GM18517 (cell line): ENCODE measurements at regions not wholly inside any gene's neighbourhood (a gene's known extent, or its start where the extent isn't known, plus 50 kb on each side); places are given as distances from the start of the nearest gene placed in this dataset.
"Not testable (repeated sequence)": the region's sequence is repeated elsewhere in the genome, so short reads cannot be mapped to it uniquely, and the experiment has no call there.

Experiments used
- ATAC-seq: cut with Tn5 transposase; IDR thresholded peaks from one replicate; pipeline ENCODE4 v1.9.1; 2021; ENCODE audit warnings: mild to moderate bottlenecking, moderate library complexity; ENCODE audit not compliant: unreplicated experiment

- no peak for ATAC-seq
These were observed 270.7 kb upstream of the SOX9 start for GRCh38 chr17:71849783-71850768.

DNA sequence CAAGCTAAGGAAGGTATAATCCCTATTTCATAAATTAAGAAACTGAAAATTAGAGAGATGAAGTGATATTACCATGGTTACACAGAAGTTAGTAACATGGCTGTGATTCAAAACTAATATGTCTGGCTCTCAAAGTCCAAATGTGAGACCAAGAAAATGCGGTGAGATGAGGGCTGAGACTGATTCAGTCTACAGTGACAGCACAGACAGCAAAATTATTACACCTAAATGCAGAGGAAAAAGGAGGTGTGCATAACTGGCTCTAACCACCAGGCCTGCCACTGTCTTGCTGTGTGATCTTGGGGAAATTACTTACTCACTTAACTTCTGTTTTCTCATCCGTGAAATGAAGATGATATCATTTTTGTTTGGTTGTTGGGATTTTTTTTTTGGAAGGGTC lies 270.0 kb upstream of the SOX9 start:
- ATAC-seq, result no peak

DNA sequence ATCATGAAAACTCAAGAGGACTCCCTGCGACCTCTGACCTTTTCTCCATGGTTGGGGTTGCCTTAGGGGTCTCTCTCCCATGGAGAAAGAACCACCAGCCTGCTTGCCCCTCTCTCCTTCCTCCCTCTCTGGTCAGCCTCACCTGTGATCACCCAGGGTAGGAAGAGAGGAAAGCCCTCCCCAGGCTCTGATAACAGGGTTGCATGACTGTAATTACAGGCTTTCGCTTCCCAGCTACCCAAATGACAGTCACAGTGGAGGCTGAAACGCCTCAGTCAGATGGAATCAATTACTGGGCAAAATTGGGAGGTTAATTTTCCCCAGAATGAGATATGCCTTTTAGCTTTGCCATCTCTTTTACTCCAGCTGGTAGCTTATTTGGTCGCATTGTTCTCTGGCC lies 265.8 kb upstream of the SOX9 start:
- no peak for ATAC-seq

- ATAC-seq, result no peak
These were observed 256.1 kb upstream of the SOX9 start for GRCh38 chr17:71864755-71865154.

- ATAC-seq, result no peak
These were observed 254.7 kb upstream of the SOX9 start for GRCh38 chr17:71866095-71866494.

- no peak for ATAC-seq
These were observed 251.5 kb upstream of the SOX9 start for GRCh38 chr17:71869293-71869692.

DNA sequence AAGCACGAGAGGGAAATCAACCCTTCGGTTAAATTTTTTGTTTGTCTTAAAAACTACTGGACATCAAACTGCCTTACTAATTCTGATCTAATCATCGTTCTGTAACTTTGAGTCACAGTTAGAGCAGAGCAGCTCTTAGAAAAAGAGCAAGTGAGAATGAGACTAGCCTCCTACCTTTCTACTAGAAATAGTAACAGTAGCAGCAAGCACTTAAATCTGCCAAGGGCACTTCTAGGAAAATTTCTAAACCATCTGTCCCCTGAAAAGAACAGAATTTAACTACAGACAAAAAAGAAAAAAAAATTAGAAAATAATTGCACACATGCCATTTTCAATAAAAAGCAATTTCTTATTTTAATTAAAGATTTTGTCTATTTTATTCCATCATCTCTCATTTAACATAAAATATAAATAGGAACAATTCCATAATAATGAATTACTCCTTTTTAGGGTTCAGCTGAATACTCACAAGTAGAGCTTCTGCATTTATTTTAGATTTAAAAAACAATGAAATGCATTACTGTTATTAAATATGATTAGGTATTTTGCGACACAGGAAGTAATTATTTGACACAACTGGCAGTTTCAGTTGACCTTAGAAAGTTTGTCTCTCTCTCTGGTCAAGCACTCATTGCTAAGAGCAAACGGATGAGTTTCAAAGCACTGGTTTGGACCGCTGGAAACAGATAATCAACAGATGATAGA lies 250.8 kb upstream of the SOX9 start:
- no peak for ATAC-seq

GRCh38 chr17:71870546-71870862 lies 250.3 kb upstream of the SOX9 start:
- no peak for ATAC-seq

DNA sequence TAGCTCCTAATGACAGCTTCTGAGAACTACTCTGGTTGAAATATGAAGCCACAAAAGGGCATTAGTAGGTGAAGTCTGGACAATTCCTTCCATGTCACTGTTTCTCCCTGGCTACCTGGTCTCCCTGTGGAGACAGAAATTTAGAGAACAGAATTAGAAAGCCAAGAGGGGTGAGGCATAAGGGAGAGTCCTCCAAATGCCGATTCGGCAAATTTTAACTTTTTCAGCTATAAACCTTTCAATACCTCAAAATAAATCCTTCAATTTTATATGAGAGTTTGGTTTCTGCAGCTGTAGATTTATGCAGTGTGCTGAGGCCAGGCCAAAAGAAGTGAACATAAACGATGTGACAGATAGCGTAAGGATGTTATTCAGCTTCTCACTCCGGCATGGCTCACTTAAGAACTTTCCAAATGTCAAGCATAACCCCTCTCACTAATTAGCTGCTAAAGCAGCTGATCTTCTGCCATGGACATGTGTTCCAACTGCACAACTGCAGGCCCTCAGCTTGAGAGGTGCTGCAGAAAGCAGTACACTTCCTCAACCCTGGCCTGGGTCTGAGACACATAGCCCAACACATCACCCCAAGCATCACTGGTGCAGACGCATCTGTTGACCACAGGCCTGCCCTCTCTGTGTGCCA lies 247.9 kb upstream of the SOX9 start:
- ATAC-seq, result no peak

DNA sequence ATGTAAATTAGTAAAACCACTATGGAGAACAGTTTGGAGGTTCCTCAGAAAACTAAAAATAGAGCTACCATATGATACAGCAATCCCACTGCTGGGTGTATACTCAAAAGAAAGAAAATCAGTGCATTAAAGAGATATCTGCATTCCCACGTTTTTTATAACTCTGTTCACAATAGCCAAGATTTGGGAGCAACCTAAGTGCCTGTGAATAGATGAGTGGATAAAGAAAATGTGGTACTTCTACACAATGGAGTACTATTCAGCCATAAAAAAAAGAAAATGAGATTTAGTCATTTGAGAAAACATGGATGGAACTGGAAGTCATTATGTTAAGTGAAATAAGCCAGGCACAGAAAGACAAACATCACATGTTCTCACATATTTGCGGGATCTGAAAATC lies 246.0 kb upstream of the SOX9 start:
- not testable (repeated sequence) for ATAC-seq

DNA sequence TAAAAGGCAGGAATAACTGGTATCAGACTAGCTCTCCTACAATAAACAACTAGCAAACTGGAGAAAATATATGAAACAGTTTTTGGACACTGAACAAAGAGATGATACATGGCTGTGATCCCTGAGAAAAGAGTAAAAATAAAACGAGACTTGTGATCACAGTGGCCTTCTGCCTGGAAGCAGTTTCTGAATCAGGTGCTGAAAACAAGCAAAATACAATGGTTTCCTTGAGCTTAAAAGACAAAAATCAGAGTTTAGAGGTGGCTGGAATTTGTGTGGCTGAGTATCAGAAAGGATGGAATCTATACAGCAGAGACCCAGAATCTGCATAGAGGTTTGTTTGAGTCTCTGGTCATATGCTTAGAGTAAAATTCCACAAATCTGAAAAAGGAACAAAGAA lies 242.5 kb upstream of the SOX9 start:
- ATAC-seq, result no peak

DNA sequence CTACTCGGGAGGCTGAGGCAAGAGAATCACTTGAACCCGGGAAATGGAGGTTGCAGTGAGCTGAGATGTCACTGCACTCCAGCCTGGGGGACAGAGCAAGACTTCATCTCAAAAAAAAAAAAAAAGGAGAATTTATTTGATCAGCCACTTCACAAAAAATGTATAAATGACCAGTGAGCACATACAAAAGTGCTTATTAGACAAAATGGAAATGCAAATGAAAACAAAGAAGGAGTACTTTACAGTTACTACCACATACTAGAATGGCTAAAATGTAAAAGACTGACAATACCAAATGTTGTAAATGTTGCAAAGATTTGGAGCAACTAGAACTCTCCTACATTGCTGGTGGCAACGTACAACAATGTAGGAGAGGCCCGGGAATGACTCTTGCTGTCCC lies 241.8 kb upstream of the SOX9 start:
- no peak for ATAC-seq

GRCh38 chr17:71881041-71881440 lies 239.8 kb upstream of the SOX9 start:
- ATAC-seq, result no peak

DNA sequence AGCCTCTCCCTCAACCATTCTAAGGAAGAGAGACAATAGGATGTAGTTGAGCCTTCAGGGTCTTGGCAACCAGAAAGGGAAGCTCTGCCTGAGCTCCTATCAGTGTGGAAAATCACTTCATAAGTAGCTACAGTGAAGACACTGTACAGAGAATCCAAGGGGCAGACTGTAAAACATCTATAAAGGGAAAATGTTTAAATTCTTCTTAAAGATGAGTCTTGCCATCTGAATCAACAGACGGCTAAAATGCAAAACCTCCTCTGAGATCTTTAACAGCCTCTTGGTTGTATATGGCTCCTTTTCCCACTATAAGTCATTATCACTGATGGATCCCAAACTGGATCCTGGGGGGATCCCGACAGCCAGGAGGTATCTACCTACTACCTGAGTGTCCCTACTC lies 239.2 kb upstream of the SOX9 start:
- no peak for ATAC-seq

DNA sequence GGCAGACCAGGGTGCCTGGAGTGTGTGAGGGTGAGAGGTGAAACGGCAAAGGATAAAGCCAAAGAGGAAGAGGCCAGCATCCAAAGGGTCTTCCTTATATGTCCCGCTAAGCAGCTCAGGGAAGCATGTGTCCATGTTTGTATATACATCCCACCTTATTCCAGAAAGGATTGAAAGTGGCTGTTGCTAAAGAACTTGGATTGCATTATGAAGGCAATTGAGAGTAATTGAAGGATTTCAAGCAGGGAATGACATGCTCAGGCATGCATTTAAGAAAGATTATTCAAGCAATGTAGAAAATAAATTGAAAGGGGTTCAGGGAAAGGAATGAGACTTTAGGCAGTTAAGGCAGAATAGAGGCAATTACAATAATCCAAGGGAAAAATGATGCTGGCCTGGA lies 237.6 kb upstream of the SOX9 start:
- ATAC-seq, result no peak

GRCh38 chr17:71883845-71884244 lies 237.0 kb upstream of the SOX9 start:
- ATAC-seq, result no peak

GRCh38 chr17:71885662-71886061 lies 235.2 kb upstream of the SOX9 start:
- ATAC-seq, result no peak

- ATAC-seq, result no peak
These were observed 221.5 kb upstream of the SOX9 start for GRCh38 chr17:71899317-71899716.

GRCh38 chr17:71900621-71901229 lies 220.1 kb upstream of the SOX9 start:
- no peak for ATAC-seq

- ATAC-seq, result no peak
These were observed 217.8 kb upstream of the SOX9 start for GRCh38 chr17:71902894-71903506.
